Prostate gland (tissue), 2 donors: ENCODE measurements at regions not wholly inside any gene's neighbourhood (a gene's known extent, or its start where the extent isn't known, plus 50 kb on each side); places are given as distances from the start of the nearest gene placed in this dataset.

Source experiments
- CTCF ChIP-seq, 4 experiments: fragments of 200-600 bp in 2 of 4; fragments of 450-650 bp in 2 of 4; sonication (generic) in 2 of 4; IDR thresholded peaks; 1 replicate in 3 of 4; 2 replicates in 1 of 4; pipeline ENCODE4 v1.5.1; 2016 to 2019; ENCODE audit warnings: antibody characterized with exemption in 4 of 4, mild to moderate bottlenecking in 2 of 4, moderate library complexity in 2 of 4
- POLR2A ChIP-seq: fragments of 450-650 bp; IDR thresholded peaks from one replicate; pipeline ENCODE4 v1.6.1; 2016; ENCODE audit warnings: antibody characterized with exemption, mild to moderate bottlenecking
- POLR2AphosphoS5 ChIP-seq: sonication (generic); formaldehyde crosslinking; IDR thresholded peaks from one replicate; pipeline ENCODE4 v1.6.1; 2017; ENCODE audit warnings: antibody characterized with exemption

- TF ChIP-seq POLR2A (no peak), CTCF (IDR thresholded peaks at IDR 0.05) (no peak), POLR2AphosphoS5 (no peak)
Measured at GRCh38 chr9:7461791-7462190, 337.8 kb downstream of the DMAC1 start.
